K562 (cell line): ENCODE measurements at regions not wholly inside any gene's neighbourhood (a gene's known extent, or its start where the extent isn't known, plus 50 kb on each side); places are given as distances from the start of the nearest gene placed in this dataset.
"Not testable (repeated sequence)": the region's sequence is repeated elsewhere in the genome, so short reads cannot be mapped to it uniquely, and the experiment has no call there.

Source experiments
- ATF1 ChIP-seq, 2 experiments: fragments of 450-650 bp in 1 of 2; IDR thresholded peaks; 2 replicates each; pipeline ENCODE4 v1.6.1; 2016; ENCODE audit warnings: missing compliant biosample characterization in 1 of 2, missing genetic modification characterization in 1 of 2
- HDGF ChIP-seq: fragments of 450-650 bp; IDR thresholded peaks from 2 replicates; pipeline ENCODE4 v1.6.1; 2016
- MXI1 ChIP-seq: IDR thresholded peaks from 2 replicates; pipeline ENCODE4 v1.6.1; 2011; ENCODE audit warnings: low read depth, mild to moderate bottlenecking, improper control_type of control experiment, low read length
- NRF1 ChIP-seq, 2 experiments: fragments of 450-650 bp; IDR thresholded peaks in 1 of 2; conservative IDR thresholded peaks in 1 of 2; 2 replicates each; pipeline ENCODE4 v1.6.1; 2014; ENCODE audit warnings: mild to moderate bottlenecking in 2 of 2
- POLR2H ChIP-seq: IDR thresholded peaks from 2 replicates; pipeline ENCODE4 v1.6.1; 2016; ENCODE audit warnings: missing genetic modification characterization, low read depth, mild to moderate bottlenecking, control low read depth, missing compliant biosample characterization, moderate library complexity
- TF ChIP-seq, protein P1 (sequence below): fragments of 450-650 bp; conservative IDR thresholded peaks from 2 replicates; pipeline ENCODE4 v1.6.1; 2016; ENCODE audit warnings: missing genetic modification characterization, low read depth, mild to moderate bottlenecking, control low read depth, missing compliant biosample characterization
- TF ChIP-seq, protein P2 (sequence below): sonication (generic); formaldehyde crosslinking; IDR thresholded peaks from 2 replicates; pipeline ENCODE4 v1.9.0; 2022; ENCODE audit warnings: mild to moderate bottlenecking, missing genetic modification reagents
- TF ChIP-seq, protein P3 (sequence below), 3 experiments: IDR thresholded peaks in 2 of 3; conservative IDR thresholded peaks in 1 of 3; 2 replicates each; pipeline ENCODE4 v1.5.1; 2011 to 2012; ENCODE audit warnings: low read length in 3 of 3, mild to moderate bottlenecking in 3 of 3, control low read depth in 2 of 3, improper control_type of control experiment in 1 of 3, inconsistent platforms in 1 of 3, low read depth in 1 of 3, mixed read lengths in 1 of 3, moderate library complexity in 1 of 3; ENCODE audit not compliant: insufficient read depth in 2 of 3

DNA sequence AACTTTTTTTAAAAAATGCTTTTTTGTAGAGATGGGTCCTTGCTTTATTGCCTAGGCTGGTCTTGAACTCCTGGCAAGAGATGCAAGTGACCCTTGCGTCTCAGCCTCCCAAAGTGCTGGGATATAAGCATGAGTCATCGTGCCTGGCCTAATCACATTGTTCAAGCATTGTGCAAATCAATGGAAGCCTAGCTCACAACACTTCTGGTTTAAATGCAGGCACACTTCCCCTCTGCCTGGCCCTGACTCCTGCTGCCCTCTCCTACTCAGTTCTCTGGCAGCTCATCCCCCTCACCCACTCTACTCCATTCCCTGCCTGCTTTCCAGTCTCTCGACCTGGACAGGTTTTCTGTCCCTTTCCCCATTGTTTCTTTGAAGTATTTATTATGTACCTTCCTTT is 288.1 kb upstream of the PLGLB1 start:
- not testable (repeated sequence) for TF ChIP-seq ATF1 (CRISPR knock-in tag; IDR thresholded peaks at IDR 0.05); ATF1 (tag; IDR thresholded peaks at IDR 0.05); HDGF; MXI1; NRF1 (conservative IDR thresholded peaks at IDR 0.05 in 1 of 2, IDR thresholded peaks at IDR 0.05 in 1 of 2); POLR2H (tag)
- TF ChIP-seq, protein P1, sequence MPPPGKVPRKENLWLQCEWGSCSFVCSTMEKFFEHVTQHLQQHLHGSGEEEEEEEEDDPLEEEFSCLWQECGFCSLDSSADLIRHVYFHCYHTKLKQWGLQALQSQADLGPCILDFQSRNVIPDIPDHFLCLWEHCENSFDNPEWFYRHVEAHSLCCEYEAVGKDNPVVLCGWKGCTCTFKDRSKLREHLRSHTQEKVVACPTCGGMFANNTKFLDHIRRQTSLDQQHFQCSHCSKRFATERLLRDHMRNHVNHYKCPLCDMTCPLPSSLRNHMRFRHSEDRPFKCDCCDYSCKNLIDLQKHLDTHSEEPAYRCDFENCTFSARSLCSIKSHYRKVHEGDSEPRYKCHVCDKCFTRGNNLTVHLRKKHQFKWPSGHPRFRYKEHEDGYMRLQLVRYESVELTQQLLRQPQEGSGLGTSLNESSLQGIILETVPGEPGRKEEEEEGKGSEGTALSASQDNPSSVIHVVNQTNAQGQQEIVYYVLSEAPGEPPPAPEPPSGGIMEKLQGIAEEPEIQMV (tag): not testable (repeated sequence)
- TF ChIP-seq, protein P2, sequence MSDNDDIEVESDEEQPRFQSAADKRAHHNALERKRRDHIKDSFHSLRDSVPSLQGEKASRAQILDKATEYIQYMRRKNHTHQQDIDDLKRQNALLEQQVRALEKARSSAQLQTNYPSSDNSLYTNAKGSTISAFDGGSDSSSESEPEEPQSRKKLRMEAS (CRISPR knock-in tag): not testable (repeated sequence)
- TF ChIP-seq, protein P3, sequence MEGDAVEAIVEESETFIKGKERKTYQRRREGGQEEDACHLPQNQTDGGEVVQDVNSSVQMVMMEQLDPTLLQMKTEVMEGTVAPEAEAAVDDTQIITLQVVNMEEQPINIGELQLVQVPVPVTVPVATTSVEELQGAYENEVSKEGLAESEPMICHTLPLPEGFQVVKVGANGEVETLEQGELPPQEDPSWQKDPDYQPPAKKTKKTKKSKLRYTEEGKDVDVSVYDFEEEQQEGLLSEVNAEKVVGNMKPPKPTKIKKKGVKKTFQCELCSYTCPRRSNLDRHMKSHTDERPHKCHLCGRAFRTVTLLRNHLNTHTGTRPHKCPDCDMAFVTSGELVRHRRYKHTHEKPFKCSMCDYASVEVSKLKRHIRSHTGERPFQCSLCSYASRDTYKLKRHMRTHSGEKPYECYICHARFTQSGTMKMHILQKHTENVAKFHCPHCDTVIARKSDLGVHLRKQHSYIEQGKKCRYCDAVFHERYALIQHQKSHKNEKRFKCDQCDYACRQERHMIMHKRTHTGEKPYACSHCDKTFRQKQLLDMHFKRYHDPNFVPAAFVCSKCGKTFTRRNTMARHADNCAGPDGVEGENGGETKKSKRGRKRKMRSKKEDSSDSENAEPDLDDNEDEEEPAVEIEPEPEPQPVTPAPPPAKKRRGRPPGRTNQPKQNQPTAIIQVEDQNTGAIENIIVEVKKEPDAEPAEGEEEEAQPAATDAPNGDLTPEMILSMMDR (IDR thresholded peaks at IDR 0.05 in 2 of 3, conservative IDR thresholded peaks at IDR 0.05 in 1 of 3; ENCODE audit: insufficient read depth in 2 of 3, low read depth in 1 of 3, low read length in 3 of 3): not testable (repeated sequence)
